ENCODE measurements at regions not wholly inside any gene's neighbourhood (a gene's known extent, or its start where the extent isn't known, plus 50 kb on each side); places are given as distances from the start of the nearest gene placed in this dataset.
"Not testable (repeated sequence)": the region's sequence is repeated elsewhere in the genome, so short reads cannot be mapped to it uniquely, and the experiment has no call there.

GRCh38 chr14:78029601-78030372 is 140.4 kb upstream of the NRXN3 start:
- Mint-ChIP-seq H3K36me3 (no peaks in the 10 kb centered on the region), H3K9me3 (no peaks in the 10 kb centered on the region)

GRCh38 chr14:78043349-78043748 is 126.8 kb upstream of the NRXN3 start:
- Mint-ChIP-seq H3K4me1 (no peaks in the 10 kb centered on the region), H3K4me3 (no peak overlapping the region), H3K27me3 (peaks cover 25% of the 10 kb centered on the region), H3K36me3 (no peaks in the 10 kb centered on the region), H3K9me3 (no peaks in the 10 kb centered on the region), H3K27ac (no peak overlapping the region)
- DNase-seq = no peak

More at GRCh38 chr14:78029601-78030372, 140.4 kb upstream of the NRXN3 start:
- Mint-ChIP-seq H3K4me1 (no peaks in the 10 kb centered on the region), H3K4me3 (no peak overlapping the region), H3K27me3 (peaks cover 25% of the 10 kb centered on the region), H3K27ac (no peak overlapping the region)
- DNase-seq = no peak

GRCh38 chr14:78048120-78048519 is 122.1 kb upstream of the NRXN3 start:
- Mint-ChIP-seq H3K36me3 (no peaks in the 10 kb centered on the region), H3K4me3 (no peak overlapping the region), H3K4me1 (no peaks in the 10 kb centered on the region), H3K27ac (no peak overlapping the region), H3K9me3 (peaks cover 3% of the 10 kb centered on the region), H3K27me3 (peaks cover 10% of the 10 kb centered on the region)
- no peak for DNase-seq

- not testable (repeated sequence) for H3K9me3 Mint-ChIP-seq, DNase-seq, H3K4me1 Mint-ChIP-seq, H3K27ac Mint-ChIP-seq, H3K36me3 Mint-ChIP-seq, H3K4me3 Mint-ChIP-seq
- peaks cover 10% of the 10 kb centered on the region for H3K27me3 Mint-ChIP-seq
Measured at GRCh38 chr14:78056890-78057289, 113.3 kb upstream of the NRXN3 start.

GRCh38 chr14:78070344-78070743 is 99.8 kb upstream of the NRXN3 start:
- Mint-ChIP-seq H3K9me3 (no peaks in the 10 kb centered on the region), H3K4me3 (no peak overlapping the region), H3K4me1 (no peaks in the 10 kb centered on the region), H3K36me3 (no peaks in the 10 kb centered on the region), H3K27ac (no peak overlapping the region), H3K27me3 (peaks cover 4% of the 10 kb centered on the region)
- DNase-seq = no peak

- H3K4me3 Mint-ChIP-seq = no peak overlapping the region
- no peaks in the 10 kb centered on the region for H3K36me3 Mint-ChIP-seq
- no peaks in the 10 kb centered on the region for H3K9me3 Mint-ChIP-seq
- peaks cover 4% of the 10 kb centered on the region for H3K27me3 Mint-ChIP-seq
- DNase-seq = no peak
- H3K27ac Mint-ChIP-seq = no peak overlapping the region
- H3K4me1 Mint-ChIP-seq = no peaks in the 10 kb centered on the region
Measured at GRCh38 chr14:78071016-78071549, 99.1 kb upstream of the NRXN3 start.

- Mint-ChIP-seq H3K27ac (no peak overlapping the region), H3K9me3 (no peaks in the 10 kb centered on the region), H3K4me1 (no peaks in the 10 kb centered on the region), H3K27me3 (peaks cover 4% of the 10 kb centered on the region), H3K36me3 (no peaks in the 10 kb centered on the region), H3K4me3 (no peak overlapping the region)
- no peak for DNase-seq
Measured at GRCh38 chr14:78073028-78073427, 97.1 kb upstream of the NRXN3 start.

- Mint-ChIP-seq H3K4me1 (no peaks in the 10 kb centered on the region), H3K27me3 (peaks cover 4% of the 10 kb centered on the region), H3K36me3 (no peaks in the 10 kb centered on the region), H3K9me3 (no peaks in the 10 kb centered on the region), H3K4me3 (no peak overlapping the region), H3K27ac (no peak overlapping the region)
- no peak for DNase-seq
Measured at GRCh38 chr14:78074561-78074960, 95.6 kb upstream of the NRXN3 start.

GRCh38 chr14:78075033-78075432 is 95.1 kb upstream of the NRXN3 start:
- Mint-ChIP-seq H3K27me3 (peaks cover 4% of the 10 kb centered on the region), H3K27ac (no peak overlapping the region), H3K4me3 (no peak overlapping the region), H3K4me1 (no peaks in the 10 kb centered on the region), H3K9me3 (no peaks in the 10 kb centered on the region), H3K36me3 (no peaks in the 10 kb centered on the region)
- DNase-seq = no peak

GRCh38 chr14:78075555-78076277 is 94.5 kb upstream of the NRXN3 start:
- DNase-seq = no peak
- Mint-ChIP-seq H3K36me3 (no peaks in the 10 kb centered on the region), H3K4me1 (no peaks in the 10 kb centered on the region), H3K27ac (no peak overlapping the region), H3K9me3 (no peaks in the 10 kb centered on the region), H3K4me3 (no peak overlapping the region), H3K27me3 (peaks cover 4% of the 10 kb centered on the region)

GRCh38 chr14:78081245-78081644 is 88.9 kb upstream of the NRXN3 start:
- no peak for DNase-seq
- peaks cover 4% of the 10 kb centered on the region for H3K27me3 Mint-ChIP-seq
- no peak overlapping the region for H3K27ac Mint-ChIP-seq
- no peaks in the 10 kb centered on the region for H3K4me1 Mint-ChIP-seq
- no peaks in the 10 kb centered on the region for H3K9me3 Mint-ChIP-seq
- H3K36me3 Mint-ChIP-seq = no peaks in the 10 kb centered on the region
- H3K4me3 Mint-ChIP-seq = no peak overlapping the region

- no peaks in the 10 kb centered on the region for H3K36me3 Mint-ChIP-seq
- DNase-seq = no peak
- H3K4me3 Mint-ChIP-seq = no peak overlapping the region
- H3K27me3 Mint-ChIP-seq = peaks cover 4% of the 10 kb centered on the region
- no peaks in the 10 kb centered on the region for H3K9me3 Mint-ChIP-seq
- no peaks in the 10 kb centered on the region for H3K4me1 Mint-ChIP-seq
- H3K27ac Mint-ChIP-seq = no peak overlapping the region
Measured at GRCh38 chr14:78083837-78084236, 86.3 kb upstream of the NRXN3 start.

GRCh38 chr14:78086342-78086741 is 83.8 kb upstream of the NRXN3 start:
- no peak for DNase-seq
- no peak overlapping the region for H3K4me3 Mint-ChIP-seq
- H3K9me3 Mint-ChIP-seq = no peaks in the 10 kb centered on the region
- H3K27ac Mint-ChIP-seq = no peak overlapping the region
- no peaks in the 10 kb centered on the region for H3K36me3 Mint-ChIP-seq
- H3K27me3 Mint-ChIP-seq = no peaks in the 10 kb centered on the region
- no peaks in the 10 kb centered on the region for H3K4me1 Mint-ChIP-seq

GRCh38 chr14:78088916-78089315 is 81.3 kb upstream of the NRXN3 start:
- no peak overlapping the region for H3K4me3 Mint-ChIP-seq
- H3K27me3 Mint-ChIP-seq = no peaks in the 10 kb centered on the region
- no peaks in the 10 kb centered on the region for H3K9me3 Mint-ChIP-seq
- H3K36me3 Mint-ChIP-seq = no peaks in the 10 kb centered on the region
- H3K27ac Mint-ChIP-seq = no peak overlapping the region
- no peaks in the 10 kb centered on the region for H3K4me1 Mint-ChIP-seq
- DNase-seq = no peak

- no peak for DNase-seq
- H3K9me3 Mint-ChIP-seq = no peaks in the 10 kb centered on the region
- no peaks in the 10 kb centered on the region for H3K27me3 Mint-ChIP-seq
- H3K4me1 Mint-ChIP-seq = no peaks in the 10 kb centered on the region
- no peak overlapping the region for H3K4me3 Mint-ChIP-seq
- H3K36me3 Mint-ChIP-seq = no peaks in the 10 kb centered on the region
- no peak overlapping the region for H3K27ac Mint-ChIP-seq
Measured at GRCh38 chr14:78090864-78091263, 79.3 kb upstream of the NRXN3 start.

- H3K27me3 Mint-ChIP-seq = no peaks in the 10 kb centered on the region
- no peaks in the 10 kb centered on the region for H3K36me3 Mint-ChIP-seq
- no peaks in the 10 kb centered on the region for H3K4me1 Mint-ChIP-seq
- no peak for DNase-seq
- no peak overlapping the region for H3K4me3 Mint-ChIP-seq
- H3K27ac Mint-ChIP-seq = no peak overlapping the region
- H3K9me3 Mint-ChIP-seq = no peaks in the 10 kb centered on the region
Measured at GRCh38 chr14:78091361-78091760, 78.8 kb upstream of the NRXN3 start.
